K562 (cell line): ENCODE measurements at regions not wholly inside any gene's neighbourhood (a gene's known extent, or its start where the extent isn't known, plus 50 kb on each side); places are given as distances from the start of the nearest gene placed in this dataset.

Experiments used
- ATAC-seq: fragments of 200-7000 bp; cut with Tn5 transposase; 3 replicates; pipeline ENCODE4 v1.9.1; 2020; ENCODE audit warnings: moderate library complexity
- BruUV-seq: library from RNA; stranded (reverse); fragments of 400-500 nt; replicated peaks from 2 replicates; lab custom pipeline; 2021; lab: Mats Ljungman, UMichigan
- CTCF ChIA-PET: fragments of 300-600 bp; formaldehyde crosslinking; extraction: SDS; loops from one replicate; lab custom pipeline; 2021; ENCODE audit warnings: low intra/inter-chr PET ratio; lab: Yijun Ruan, JAX
- POLR2A ChIA-PET: fragments of 300-600, 350-650 bp; sonication (Branson Sonifier 250); formaldehyde crosslinking; extraction: SDS; loops from one replicate; lab custom pipeline; 2021; ENCODE audit warnings: antibody characterized with exemption, inconsistent platforms; lab: Yijun Ruan, JAX
- DNase-seq, 4 experiments: peaks; one replicate each; pipeline versions ENCODE4 v3.0.0 to v3.0.0-alpha.2; 2011 to 2018; ENCODE audit warnings: low spot score in 3 of 4, mixed read lengths in 3 of 4; ENCODE audit errors: extremely low read depth in 1 of 4
- FAIRE-seq: peaks from 2 replicates; lab custom pipeline; 2011; peaks lifted over from hg19 to GRCh38; lab: Jason Lieb, UNC
- H2AFZ ChIP-seq: 2 replicates; pipeline ENCODE4 v1.6.0; 2011; ENCODE audit warnings: low read depth, low read length, control low read depth, inconsistent platforms
- H3K27ac ChIP-seq: fragments of 200-600 bp; 3 replicates; pipeline ENCODE4 v1.8.0; 2011; ENCODE audit warnings: low read depth, mild to moderate bottlenecking, control low read depth, inconsistent platforms, low read length, moderate library complexity, mixed read lengths; ENCODE audit errors: extremely low read depth
- H3K27me3 ChIP-seq, 2 experiments: fragments of 300-600 bp in 1 of 2; 2 replicates in 1 of 2; 3 replicates in 1 of 2; pipeline versions ENCODE4 v1.6.0 to v1.8.0; 2011; ENCODE audit warnings: inconsistent platforms in 2 of 2, low read length in 2 of 2, mild to moderate bottlenecking in 1 of 2, mixed read lengths in 1 of 2, moderate library complexity in 1 of 2; ENCODE audit not compliant: control insufficient read depth in 2 of 2, insufficient read depth in 2 of 2
- H3K36me3 ChIP-seq: fragments of 300-600 bp; 3 replicates; pipeline ENCODE4 v1.8.0; 2011; ENCODE audit warnings: mild to moderate bottlenecking, low read length, inconsistent platforms; ENCODE audit not compliant: control insufficient read depth, insufficient read depth
- H3K4me1 ChIP-seq, 2 experiments: fragments of 200-600 bp in 1 of 2; replicated peaks in 1 of 2; 2 replicates in 1 of 2; 3 replicates in 1 of 2; pipeline versions ENCODE4 v1.5.1 to v1.8.0; 2011; ENCODE audit warnings: inconsistent platforms in 2 of 2, low read length in 2 of 2, mild to moderate bottlenecking in 1 of 2, mixed read lengths in 1 of 2, moderate library complexity in 1 of 2; ENCODE audit not compliant: control insufficient read depth in 2 of 2, insufficient read depth in 2 of 2
- H3K4me2 ChIP-seq: 2 replicates; pipeline ENCODE4 v1.6.1; 2011; ENCODE audit warnings: low read length, control low read depth, inconsistent platforms, mixed read lengths; ENCODE audit not compliant: insufficient read depth
- H3K4me3 ChIP-seq: fragments of 200-600 bp; sonication (generic), shearing (Covaris generic); 2 replicates; pipeline ENCODE4 v1.5.1; 2016; ENCODE audit warnings: control low read depth, inconsistent platforms
- H3K79me2 ChIP-seq: fragments of 200-600 bp; 3 replicates; pipeline ENCODE4 v1.8.0; 2011; ENCODE audit warnings: low read length, inconsistent platforms; ENCODE audit not compliant: control insufficient read depth, insufficient read depth
- H3K9ac ChIP-seq, 2 experiments: 2 replicates each; pipeline versions ENCODE4 v1.6.0 to v1.6.1; 2011; ENCODE audit warnings: low read depth in 2 of 2, low read length in 2 of 2, control low read depth in 1 of 2, inconsistent platforms in 1 of 2, mild to moderate bottlenecking in 1 of 2, mixed read lengths in 1 of 2; ENCODE audit not compliant: insufficient read depth in 1 of 2
- H3K9me1 ChIP-seq: one replicate; pipeline ENCODE4 v1.6.0; 2011; ENCODE audit warnings: inconsistent platforms, mild to moderate bottlenecking, low read length, moderate library complexity; ENCODE audit not compliant: control insufficient read depth, insufficient read depth
- H3K9me3 ChIP-seq: replicated peaks from 2 replicates; pipeline ENCODE4 v1.5.1; 2011; ENCODE audit warnings: low read depth, low read length, inconsistent platforms; ENCODE audit not compliant: control insufficient read depth, insufficient read depth
- H4K20me1 ChIP-seq: replicated peaks from 2 replicates; pipeline ENCODE4 v1.6.1; 2011; ENCODE audit warnings: low read length, inconsistent platforms, mixed read lengths; ENCODE audit not compliant: control insufficient read depth, insufficient read depth
- DACH1 ChIP-seq: fragments of 450-650 bp; IDR thresholded peaks from 2 replicates; pipeline ENCODE4 v1.6.1; 2018; ENCODE audit not compliant: partially characterized antibody
- DIDO1 ChIP-seq: fragments of 450-650 bp; IDR thresholded peaks from 2 replicates; pipeline ENCODE4 v1.6.1; 2016; ENCODE audit warnings: low read depth, missing biosample characterization, missing genetic modification characterization
- GTF3C2 ChIP-seq: IDR thresholded peaks from 3 replicates; pipeline ENCODE4 v1.6.1; 2011; ENCODE audit warnings: borderline replicate concordance, mild to moderate bottlenecking, moderate library complexity; ENCODE audit not compliant: insufficient read length; ENCODE audit errors: extremely low read depth
- HNRNPUL1 ChIP-seq: fragments of 200-400 bp; formaldehyde crosslinking; IDR thresholded peaks from 2 replicates; pipeline ENCODE4 v1.6.1; 2017; ENCODE audit warnings: low read length
- POLR2G ChIP-seq: fragments of 200-400 bp; formaldehyde crosslinking; IDR thresholded peaks from 2 replicates; pipeline ENCODE4 v1.6.1; 2017; ENCODE audit warnings: low read depth, mild to moderate bottlenecking, antibody characterized with exemption, low read length, moderate library complexity
- TFAM ChIP-seq: fragments of 250-450 bp; sonication (Bioruptor Pico); conservative IDR thresholded peaks from 2 replicates; pipeline ENCODE4 v1.5.0; 2021; ENCODE audit warnings: mild to moderate bottlenecking, moderate library complexity
- TFE3 ChIP-seq: fragments of 450-650 bp; formaldehyde crosslinking; IDR thresholded peaks from 2 replicates; pipeline ENCODE4 v1.4.0; 2020; ENCODE audit warnings: mild to moderate bottlenecking, mixed read lengths
- ZFP1 ChIP-seq: fragments of 450-650 bp; formaldehyde crosslinking; IDR thresholded peaks from 2 replicates; pipeline ENCODE4 v1.4.0; 2020; ENCODE audit warnings: mild to moderate bottlenecking, mixed read lengths
- ZNF551 ChIP-seq: fragments of 250-450 bp; sonication (Bioruptor Pico); IDR thresholded peaks from 2 replicates; pipeline ENCODE4 v1.5.0; 2021; ENCODE audit warnings: mild to moderate bottlenecking, moderate library complexity
- ZNF644 ChIP-seq: fragments of 200-800 bp; sonication (Bioruptor generic); IDR thresholded peaks from 2 replicates; pipeline ENCODE4 v1.6.1; 2016; ENCODE audit warnings: low read depth, missing genetic modification characterization, missing compliant biosample characterization
- WGBS: fragments of 100-300 bp; shearing (Covaris generic); methylation state at CpG from one replicate; pipeline ENCODE4 v1.1.6; 2016; ENCODE audit warnings: low coverage, mixed read lengths; ENCODE audit not compliant: insufficient coverage; ENCODE audit errors: missing lambda C conversion rate; 5-methylcytosine and 5-hydroxymethylcytosine counted together
- in situ Hi-C: fragments of 300-500 bp; cut with MboI; formaldehyde crosslinking; loops from 4 replicates; pipeline ENCODE4 v1.15.0; 2018; ENCODE audit warnings: inconsistent platforms, mixed read lengths
- intact Hi-C: fragments of 100-400 bp; cut with micrococcal nuclease; formaldehyde crosslinking; loops from 2 replicates; pipeline ENCODE4 v1.14.2; 2022
- TF ChIP-seq, protein P1 (sequence below): sonication (generic); formaldehyde crosslinking; IDR thresholded peaks from 2 replicates; pipeline ENCODE4 v1.8.0; 2022; ENCODE audit warnings: mild to moderate bottlenecking, missing genetic modification reagents

DNA sequence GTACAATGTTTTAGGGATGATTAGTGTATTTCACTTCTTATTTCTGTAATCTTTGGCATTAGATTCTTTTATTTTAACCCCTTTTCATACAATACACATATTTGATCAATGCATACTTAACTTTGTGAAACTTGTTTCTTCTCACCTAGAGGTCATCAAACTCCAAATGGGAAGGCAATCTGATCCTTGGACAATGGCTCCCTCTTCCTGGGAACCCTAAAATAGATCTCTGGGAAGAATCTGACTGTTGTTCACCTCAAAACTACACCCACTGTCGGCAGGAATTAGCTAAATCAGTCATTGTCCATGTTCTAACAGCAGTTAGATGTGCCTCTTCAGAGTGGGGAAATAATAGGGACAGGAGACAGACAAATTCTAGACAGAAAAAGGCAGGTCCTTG lies 707.4 kb upstream of the CHORDC1 start:
- intact Hi-C loops = no loop called here
- WGBS = 0% methylated on average over 1 of the region's 1 CpG
- no peaks in the 10 kb centered on the region for H3K4me1 ChIP-seq
- no peaks in the 10 kb centered on the region for H3K79me2 ChIP-seq
- H3K9ac ChIP-seq = no peak overlapping the region
- no peak for FAIRE-seq
- no peak overlapping the region for H2AFZ ChIP-seq
- H3K27ac ChIP-seq = no peak overlapping the region
- ATAC-seq = no peak
- no peaks in the 10 kb centered on the region for H3K36me3 ChIP-seq
- H3K9me1 ChIP-seq = no peaks in the 10 kb centered on the region
- no peak for TF ChIP-seq DIDO1
- no peak for TF ChIP-seq TFE3 (CRISPR knock-in tag)
- no peak for TF ChIP-seq POLR2G
- no peak for TF ChIP-seq ZNF644 (tag)
- no peak for TF ChIP-seq ZFP1
- no peak for TF ChIP-seq HNRNPUL1
- TF ChIP-seq, protein P1, sequence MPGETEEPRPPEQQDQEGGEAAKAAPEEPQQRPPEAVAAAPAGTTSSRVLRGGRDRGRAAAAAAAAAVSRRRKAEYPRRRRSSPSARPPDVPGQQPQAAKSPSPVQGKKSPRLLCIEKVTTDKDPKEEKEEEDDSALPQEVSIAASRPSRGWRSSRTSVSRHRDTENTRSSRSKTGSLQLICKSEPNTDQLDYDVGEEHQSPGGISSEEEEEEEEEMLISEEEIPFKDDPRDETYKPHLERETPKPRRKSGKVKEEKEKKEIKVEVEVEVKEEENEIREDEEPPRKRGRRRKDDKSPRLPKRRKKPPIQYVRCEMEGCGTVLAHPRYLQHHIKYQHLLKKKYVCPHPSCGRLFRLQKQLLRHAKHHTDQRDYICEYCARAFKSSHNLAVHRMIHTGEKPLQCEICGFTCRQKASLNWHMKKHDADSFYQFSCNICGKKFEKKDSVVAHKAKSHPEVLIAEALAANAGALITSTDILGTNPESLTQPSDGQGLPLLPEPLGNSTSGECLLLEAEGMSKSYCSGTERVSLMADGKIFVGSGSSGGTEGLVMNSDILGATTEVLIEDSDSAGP = no peak
- no peak for TF ChIP-seq ZNF551 (CRISPR knock-in tag)
- TF ChIP-seq DACH1 = no peak
- TF ChIP-seq TFAM (CRISPR knock-in tag) = no peak
- TF ChIP-seq GTF3C2 = no peak
- TF ChIP-seq, all 486 proteins: peak for 0
- Histone ChIP-seq H3K4me2 (no peak overlapping the region), H4K20me1 (no peaks in the 10 kb centered on the region), H3K4me3 (no peak overlapping the region), H3K27me3 (no peaks in the 10 kb centered on the region), H3K9me3 (no peaks in the 10 kb centered on the region)
- in situ Hi-C loops = no loop called here
- ChIA-PET POLR2A (no interaction called here), CTCF (no interaction called here)
- no TSS peak for BruUV-seq
- DNase-seq = no peak
